SH-SY5Y (cell line): ENCODE measurements at regions not wholly inside any gene's neighbourhood (a gene's known extent, or its start where the extent isn't known, plus 50 kb on each side); places are given as distances from the start of the nearest gene placed in this dataset.

Experiments used
- GATA2 ChIP-seq: IDR thresholded peaks from 2 replicates; pipeline ENCODE4 v1.6.1; 2011; ENCODE audit warnings: mild to moderate bottlenecking, low read depth, low read length
- GATA3 ChIP-seq: IDR thresholded peaks from 2 replicates; pipeline ENCODE4 v1.6.1; 2011; ENCODE audit warnings: low read depth, mild to moderate bottlenecking, low read length, moderate library complexity

DNA sequence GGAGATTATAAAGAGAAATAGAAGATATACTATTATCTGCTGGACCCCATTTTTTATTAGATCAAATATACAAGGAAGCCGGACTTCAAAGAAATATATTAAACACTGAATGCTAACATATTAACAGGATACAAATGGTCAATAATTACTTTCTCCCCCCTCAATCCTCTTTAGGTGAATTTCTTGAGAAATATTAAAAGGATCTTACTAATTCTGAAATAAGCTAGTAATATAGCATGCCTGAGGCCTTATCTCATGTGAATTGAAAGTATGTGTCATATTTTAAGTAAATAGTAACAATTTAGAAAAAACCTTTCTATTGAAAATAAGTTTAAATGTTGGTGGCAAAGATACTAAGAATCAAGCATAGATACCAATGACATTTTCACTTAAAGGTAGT, 954.7 kb upstream of the MAN1A1 start:
- no peak for TF ChIP-seq GATA2
- TF ChIP-seq GATA3 = no peak
